ENCODE measurements at regions not wholly inside any gene's neighbourhood (a gene's known extent, or its start where the extent isn't known, plus 50 kb on each side); places are given as distances from the start of the nearest gene placed in this dataset.
"Not testable (repeated sequence)": the region's sequence is repeated elsewhere in the genome, so short reads cannot be mapped to it uniquely, and the experiment has no call there.

DNA sequence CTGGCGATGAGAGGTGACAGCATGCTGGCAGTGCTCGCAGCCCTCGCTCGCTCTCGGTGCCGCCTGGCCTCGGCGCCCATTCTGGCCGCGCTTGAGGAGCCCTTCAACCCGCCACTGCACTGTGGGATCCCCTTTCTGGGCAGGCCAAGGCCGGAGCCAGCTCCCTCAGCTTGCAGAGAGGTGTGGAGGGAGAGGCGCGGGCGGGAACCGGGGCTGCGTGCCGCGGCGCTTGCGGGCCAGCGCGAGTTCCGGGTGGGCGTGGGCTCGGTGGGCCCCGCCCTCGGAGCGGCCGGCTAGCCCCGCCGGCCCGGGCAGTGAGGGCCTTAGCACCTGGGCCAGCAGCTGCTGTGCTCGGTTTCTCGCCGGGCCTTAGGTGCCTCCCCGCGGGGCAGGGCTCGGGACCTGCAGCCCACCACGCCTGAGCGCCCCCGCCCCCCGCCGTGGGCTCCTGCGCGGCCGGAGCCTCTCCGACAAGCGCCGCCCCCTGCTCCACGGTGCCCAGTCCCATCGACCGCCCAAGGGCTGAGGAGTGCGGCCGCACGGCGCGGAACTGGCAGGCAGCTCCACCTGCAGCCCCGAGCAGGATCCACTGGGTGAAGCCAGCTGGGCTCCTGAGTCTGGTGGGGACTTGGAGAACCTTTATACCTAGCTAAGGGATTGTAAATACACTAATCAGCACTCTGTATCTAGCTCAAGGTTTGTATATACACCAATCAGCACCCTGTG, 200.2 kb downstream of the MAP2K4 start:
- not testable (repeated sequence) for TF ChIP-seq POLR2AphosphoS5, POLR2A, EP300 (IDR thresholded peaks at IDR 0.05)
- TF ChIP-seq, protein P1, sequence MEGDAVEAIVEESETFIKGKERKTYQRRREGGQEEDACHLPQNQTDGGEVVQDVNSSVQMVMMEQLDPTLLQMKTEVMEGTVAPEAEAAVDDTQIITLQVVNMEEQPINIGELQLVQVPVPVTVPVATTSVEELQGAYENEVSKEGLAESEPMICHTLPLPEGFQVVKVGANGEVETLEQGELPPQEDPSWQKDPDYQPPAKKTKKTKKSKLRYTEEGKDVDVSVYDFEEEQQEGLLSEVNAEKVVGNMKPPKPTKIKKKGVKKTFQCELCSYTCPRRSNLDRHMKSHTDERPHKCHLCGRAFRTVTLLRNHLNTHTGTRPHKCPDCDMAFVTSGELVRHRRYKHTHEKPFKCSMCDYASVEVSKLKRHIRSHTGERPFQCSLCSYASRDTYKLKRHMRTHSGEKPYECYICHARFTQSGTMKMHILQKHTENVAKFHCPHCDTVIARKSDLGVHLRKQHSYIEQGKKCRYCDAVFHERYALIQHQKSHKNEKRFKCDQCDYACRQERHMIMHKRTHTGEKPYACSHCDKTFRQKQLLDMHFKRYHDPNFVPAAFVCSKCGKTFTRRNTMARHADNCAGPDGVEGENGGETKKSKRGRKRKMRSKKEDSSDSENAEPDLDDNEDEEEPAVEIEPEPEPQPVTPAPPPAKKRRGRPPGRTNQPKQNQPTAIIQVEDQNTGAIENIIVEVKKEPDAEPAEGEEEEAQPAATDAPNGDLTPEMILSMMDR (IDR thresholded peaks at IDR 0.05) = not testable (repeated sequence)
